GM23248 (cell line): ENCODE measurements at regions not wholly inside any gene's neighbourhood (a gene's known extent, or its start where the extent isn't known, plus 50 kb on each side); places are given as distances from the start of the nearest gene placed in this dataset.

ENCODE experiments used
- EZH2 ChIP-seq: fragments of 200-600 bp; sonication (generic); IDR thresholded peaks from 2 replicates; pipeline ENCODE4 v1.6.1; 2018; ENCODE audit warnings: antibody characterized with exemption, mild to moderate bottlenecking; ENCODE audit not compliant: insufficient read depth, poor library complexity, severe bottlenecking
- EZH2phosphoT487 ChIP-seq: fragments of 200-600 bp; sonication (generic); IDR thresholded peaks from 2 replicates; pipeline ENCODE4 v1.6.1; 2018; ENCODE audit warnings: antibody characterized with exemption, moderate library complexity, mild to moderate bottlenecking, low read depth; ENCODE audit not compliant: insufficient read depth

DNA sequence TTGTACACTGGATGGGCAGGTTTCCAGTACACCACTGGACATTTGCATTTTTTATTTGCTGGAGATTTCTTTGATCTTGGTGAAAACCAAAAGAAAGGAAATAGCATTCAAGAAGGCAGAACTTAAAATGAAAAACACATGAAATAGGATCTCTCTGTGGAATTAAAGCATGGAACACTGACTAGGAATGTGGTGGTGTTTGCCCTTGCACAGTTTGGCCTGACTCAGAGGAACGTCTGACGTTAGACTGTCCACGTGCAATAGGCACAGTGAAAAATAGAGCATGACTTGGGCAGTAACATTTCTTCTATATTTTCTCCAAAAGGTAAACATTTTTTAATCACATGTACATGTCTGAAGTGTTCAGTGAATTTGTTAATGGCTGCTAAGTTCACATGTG is 474.1 kb upstream of the PRICKLE1 start:
- TF ChIP-seq EZH2 = no peak
- TF ChIP-seq EZH2phosphoT487 = no peak
